ENCODE measurements at regions not wholly inside any gene's neighbourhood (a gene's known extent, or its start where the extent isn't known, plus 50 kb on each side); places are given as distances from the start of the nearest gene placed in this dataset.

GRCh38 chr7:96410126-96410839, 88.4 kb upstream of the SLC25A13 start:
- no peak for DNase-seq (ENCODE audit: low read depth)

- DNase-seq (ENCODE audit: low read depth), result no peak
These were observed 87.0 kb upstream of the SLC25A13 start for GRCh38 chr7:96408881-96409280.

- DNase-seq (ENCODE audit: low read depth), result no peak
These were observed 85.5 kb upstream of the SLC25A13 start for GRCh38 chr7:96407427-96407826.

- DNase-seq (ENCODE audit: low read depth), result no peak
These were observed 81.0 kb upstream of the SLC25A13 start for GRCh38 chr7:96402913-96403312.

GRCh38 chr7:96401200-96401599, 79.3 kb upstream of the SLC25A13 start:
- DNase-seq (ENCODE audit: low read depth), result no peak

- no peak for DNase-seq (ENCODE audit: low read depth)
These were observed 78.6 kb upstream of the SLC25A13 start for GRCh38 chr7:96400518-96400917.

- no peak for DNase-seq (ENCODE audit: low read depth)
These were observed 78.1 kb upstream of the SLC25A13 start for GRCh38 chr7:96400001-96400400.

GRCh38 chr7:96397936-96398598, 76.2 kb upstream of the SLC25A13 start:
- no peak for DNase-seq (ENCODE audit: low read depth)

- DNase-seq (ENCODE audit: low read depth), result peak; percentile 11
These were observed 66.9 kb upstream of the SLC25A13 start for GRCh38 chr7:96388620-96389383.

GRCh38 chr7:96388166-96388565, 66.3 kb upstream of the SLC25A13 start:
- no peak for DNase-seq (ENCODE audit: low read depth)

GRCh38 chr7:96380111-96380512, 58.2 kb upstream of the SLC25A13 start:
- DNase-seq (ENCODE audit: low read depth), result no peak

GRCh38 chr7:96377399-96377798, 55.5 kb upstream of the SLC25A13 start:
- DNase-seq (ENCODE audit: low read depth), result no peak
